HCT116 (cell line): ENCODE measurements at regions not wholly inside any gene's neighbourhood (a gene's known extent, or its start where the extent isn't known, plus 50 kb on each side); places are given as distances from the start of the nearest gene placed in this dataset.

Source experiments
- ATAC-seq: fragments of 200-7000 bp; cut with Tn5 transposase; 2 replicates; pipeline ENCODE4 v1.9.1; 2020; ENCODE audit warnings: mild to moderate bottlenecking, moderate library complexity
- BruUV-seq: library from RNA; stranded (reverse); fragments of 400-500 nt; replicated peaks from 2 replicates; lab custom pipeline; 2021; lab: Mats Ljungman, UMichigan
- CTCF ChIA-PET: fragments of 300-600 bp; sonication (Branson Sonifier 250); formaldehyde crosslinking; loops from one replicate; lab custom pipeline; 2021; ENCODE audit warnings: antibody characterized with exemption; lab: Charles Lee
- POLR2A ChIA-PET: fragments of 300-600, 350-600 bp; sonication (Branson Sonifier 250); formaldehyde crosslinking; loops from one replicate; lab custom pipeline; 2021; ENCODE audit warnings: antibody characterized with exemption; lab: Charles Lee
- RAD21 ChIA-PET, 2 experiments: fragments of 300-600 bp; sonication (Branson Sonifier 250); formaldehyde crosslinking; loops; one replicate each; lab custom pipeline; 2023; ENCODE audit warnings: low total read pairs in 2 of 2; ENCODE audit not compliant: uncharacterized antibody in 2 of 2, unreplicated experiment in 2 of 2, low non-redundant PET in 1 of 2; lab: Charles Lee
- DNase-seq: peaks from one replicate; pipeline ENCODE4 v3.0.0-alpha.2; 2010; ENCODE audit warnings: low read depth, low spot score
- H2AFZ ChIP-seq: fragments of 200-600 bp; shearing (Covaris generic), sonication (generic); 2 replicates; pipeline ENCODE4 v1.6.1; 2017; ENCODE audit warnings: low read depth, mixed run types, mixed read lengths, antibody characterized with exemption, low read length; ENCODE audit not compliant: poor library complexity, severe bottlenecking
- H3K27ac ChIP-seq: 2 replicates; pipeline ENCODE4 v1.5.1; 2012; ENCODE audit warnings: low read depth, low read length
- H3K27me3 ChIP-seq: fragments of 200-600 bp; sonication (generic); 2 replicates; pipeline ENCODE4 v1.6.1; 2016; ENCODE audit warnings: mixed run types, low read length, mixed read lengths; ENCODE audit not compliant: insufficient read depth
- H3K36me3 ChIP-seq, 2 experiments: fragments of 200-500 bp in 1 of 2; fragments of 200-600 bp in 1 of 2; sonication (Bioruptor generic) in 1 of 2; sonication (generic) in 1 of 2; 2 replicates each; pipeline versions ENCODE4 v1.5.1 to v1.6.1; 2014 to 2016; ENCODE audit warnings: low read length in 2 of 2, inconsistent platforms in 1 of 2, mixed read lengths in 1 of 2, mixed run types in 1 of 2; ENCODE audit not compliant: insufficient read depth in 2 of 2, control insufficient read depth in 1 of 2
- H3K4me1 ChIP-seq, 2 experiments: fragments of 200-600 bp in 1 of 2; sonication (generic) in 1 of 2; 2 replicates each; pipeline versions ENCODE4 v1.5.1 to v1.6.1; 2012 to 2017; ENCODE audit warnings: low read length in 2 of 2, inconsistent platforms in 1 of 2, mild to moderate bottlenecking in 1 of 2, mixed read lengths in 1 of 2, mixed run types in 1 of 2, moderate library complexity in 1 of 2; ENCODE audit not compliant: insufficient read depth in 2 of 2, control insufficient read depth in 1 of 2
- H3K4me2 ChIP-seq: fragments of 200-600 bp; sonication (generic); 2 replicates; pipeline ENCODE4 v1.6.1; 2017; ENCODE audit warnings: mixed run types, low read length, mixed read lengths
- H3K4me3 ChIP-seq, 2 experiments: fragments of 200-600 bp in 1 of 2; sonication (generic) in 1 of 2; replicated peaks in 1 of 2; 2 replicates each; pipeline ENCODE4 v1.5.1; 2011 to 2016; ENCODE audit warnings: low read length in 2 of 2, control low read depth in 1 of 2, low read depth in 1 of 2, mild to moderate bottlenecking in 1 of 2, mixed read lengths in 1 of 2, mixed run types in 1 of 2
- H3K79me2 ChIP-seq: fragments of 200-600 bp; sonication (generic); 2 replicates; pipeline ENCODE4 v1.6.1; 2017; ENCODE audit warnings: mild to moderate bottlenecking, mixed run types, low read length, moderate library complexity, mixed read lengths; ENCODE audit not compliant: insufficient read depth
- H3K9ac ChIP-seq: fragments of 200-600 bp; sonication (generic); 2 replicates; pipeline ENCODE4 v1.6.1; 2016; ENCODE audit warnings: low read length, mixed read lengths
- H3K9me2 ChIP-seq: fragments of 200-600 bp; sonication (generic), shearing (Covaris generic); 2 replicates; pipeline ENCODE4 v1.6.1; 2017; ENCODE audit warnings: mixed run types, mild to moderate bottlenecking, moderate library complexity; ENCODE audit not compliant: insufficient read depth
- H3K9me3 ChIP-seq, 2 experiments: fragments of 200-500 bp in 1 of 2; fragments of 200-600 bp in 1 of 2; sonication (Bioruptor generic) in 1 of 2; sonication (generic) in 1 of 2; 2 replicates each; pipeline ENCODE4 v1.6.1; 2014 to 2017; ENCODE audit warnings: low read length in 2 of 2, mixed read lengths in 2 of 2, inconsistent platforms in 1 of 2, low read depth in 1 of 2, mild to moderate bottlenecking in 1 of 2, mixed run types in 1 of 2, moderate library complexity in 1 of 2; ENCODE audit not compliant: control insufficient read depth in 1 of 2, insufficient read depth in 1 of 2
- H4K20me1 ChIP-seq: fragments of 200-600 bp; sonication (generic), shearing (Covaris generic); 2 replicates; pipeline ENCODE4 v1.6.1; 2017; ENCODE audit warnings: mixed run types, mild to moderate bottlenecking, moderate library complexity; ENCODE audit not compliant: insufficient read depth
- CBX3 ChIP-seq: IDR thresholded peaks from 2 replicates; pipeline ENCODE4 v1.6.1; 2012; ENCODE audit warnings: low read depth
- CEBPB ChIP-seq: IDR thresholded peaks from 2 replicates; pipeline ENCODE4 v1.6.1; 2012; ENCODE audit warnings: low read depth
- EGR1 ChIP-seq: IDR thresholded peaks from 2 replicates; pipeline ENCODE4 v1.6.1; 2012; ENCODE audit warnings: low read depth
- EZH2 ChIP-seq: fragments of 200-600 bp; sonication (generic); IDR thresholded peaks from 2 replicates; pipeline ENCODE4 v1.6.1; 2017; ENCODE audit warnings: antibody characterized with exemption, mixed run types
- EZH2phosphoT487 ChIP-seq: fragments of 200-600 bp; IDR thresholded peaks from 2 replicates; pipeline ENCODE4 v1.6.1; 2018; ENCODE audit warnings: antibody characterized with exemption, borderline replicate concordance
- FOSL1 ChIP-seq: IDR thresholded peaks from 2 replicates; pipeline ENCODE4 v1.6.1; 2012; ENCODE audit warnings: low read depth
- JUND ChIP-seq: IDR thresholded peaks from 2 replicates; pipeline ENCODE4 v1.6.1; 2012
- POLR2AphosphoS5 ChIP-seq: IDR thresholded peaks from 2 replicates; pipeline ENCODE4 v1.6.1; 2011; ENCODE audit warnings: mild to moderate bottlenecking, low read depth, low read length, moderate library complexity
- RAD21 ChIP-seq: IDR thresholded peaks from 2 replicates; pipeline ENCODE4 v1.6.1; 2012; ENCODE audit warnings: low read depth, mild to moderate bottlenecking
- SIN3A ChIP-seq: IDR thresholded peaks from 2 replicates; pipeline ENCODE4 v1.6.1; 2012; ENCODE audit warnings: low read depth
- SP1 ChIP-seq: IDR thresholded peaks from 2 replicates; pipeline ENCODE4 v1.6.1; 2012; ENCODE audit warnings: low read depth
- SRF ChIP-seq: IDR thresholded peaks from 2 replicates; pipeline ENCODE4 v1.6.1; 2012; ENCODE audit warnings: low read depth
- YY1 ChIP-seq: IDR thresholded peaks from 2 replicates; pipeline ENCODE4 v1.6.1; 2011; ENCODE audit warnings: low read length, low read depth, moderate library complexity, mild to moderate bottlenecking; ENCODE audit not compliant: insufficient replicate concordance; ENCODE audit errors: extremely low read depth
- ZFX ChIP-seq: fragments of 450-650 bp; IDR thresholded peaks from 2 replicates; pipeline ENCODE4 v1.6.1; 2017
- intact Hi-C: fragments of 100-400 bp; cut with micrococcal nuclease; formaldehyde crosslinking; loops from 2 replicates; pipeline ENCODE4 v1.10.0; 2022
- TF ChIP-seq, protein P1 (sequence below): IDR thresholded peaks from 2 replicates; pipeline ENCODE4 v1.6.1; 2012
- TF ChIP-seq, protein P2 (sequence below): IDR thresholded peaks from 2 replicates; pipeline ENCODE4 v1.6.1; 2011; ENCODE audit warnings: mild to moderate bottlenecking, low read length, moderate library complexity; ENCODE audit not compliant: insufficient replicate concordance; ENCODE audit errors: extremely low read depth
- TF ChIP-seq, protein P3 (sequence below), 3 experiments: fragments of 200-600 bp in 1 of 3; sonication (generic) in 1 of 3; IDR thresholded peaks in 2 of 3; conservative IDR thresholded peaks in 1 of 3; 2 replicates each; pipeline ENCODE4 v1.5.1; 2012 to 2017; ENCODE audit warnings: low read depth in 2 of 3, low read length in 2 of 3, antibody characterized with exemption in 1 of 3, borderline replicate concordance in 1 of 3, control low read depth in 1 of 3, mild to moderate bottlenecking in 1 of 3, mixed read lengths in 1 of 3, mixed run types in 1 of 3, moderate library complexity in 1 of 3; ENCODE audit not compliant: insufficient read depth in 1 of 3
- TF ChIP-seq, protein P4 (sequence below): IDR thresholded peaks from 2 replicates; pipeline ENCODE4 v1.6.1; 2012

DNA sequence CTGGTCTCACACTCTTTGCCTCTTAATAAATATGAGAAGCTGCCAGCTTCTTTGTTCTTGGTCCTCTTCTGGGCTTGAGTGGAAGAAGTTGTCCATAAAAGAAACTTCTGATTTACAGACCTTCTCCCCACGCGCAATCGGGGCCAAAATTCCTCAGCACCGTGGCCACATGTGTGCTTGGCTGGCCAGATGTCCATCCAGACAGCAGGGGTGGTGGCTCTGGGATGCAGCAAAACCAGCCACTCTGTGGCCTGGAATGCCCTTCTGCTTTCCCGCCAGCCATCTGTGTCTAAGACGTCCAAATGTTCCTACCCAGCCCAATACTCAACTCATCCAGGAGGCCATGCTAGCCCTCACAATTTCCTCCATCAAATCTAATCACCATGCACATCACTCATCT is 250.8 kb downstream of the EN1 start (continued):
- TF ChIP-seq, protein P1, sequence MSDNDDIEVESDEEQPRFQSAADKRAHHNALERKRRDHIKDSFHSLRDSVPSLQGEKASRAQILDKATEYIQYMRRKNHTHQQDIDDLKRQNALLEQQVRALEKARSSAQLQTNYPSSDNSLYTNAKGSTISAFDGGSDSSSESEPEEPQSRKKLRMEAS: no peak
- TF ChIP-seq RAD21: no peak
- TF ChIP-seq SRF: no peak
- TF ChIP-seq YY1: no peak
- no peak for TF ChIP-seq SIN3A
- no peak for TF ChIP-seq JUND
- no peak for TF ChIP-seq EGR1
- no peak for TF ChIP-seq CBX3
- TF ChIP-seq FOSL1: no peak
- TF ChIP-seq EZH2phosphoT487: no peak
- TF ChIP-seq CEBPB: no peak
- TF ChIP-seq ZFX: no peak
- TF ChIP-seq, protein P2, sequence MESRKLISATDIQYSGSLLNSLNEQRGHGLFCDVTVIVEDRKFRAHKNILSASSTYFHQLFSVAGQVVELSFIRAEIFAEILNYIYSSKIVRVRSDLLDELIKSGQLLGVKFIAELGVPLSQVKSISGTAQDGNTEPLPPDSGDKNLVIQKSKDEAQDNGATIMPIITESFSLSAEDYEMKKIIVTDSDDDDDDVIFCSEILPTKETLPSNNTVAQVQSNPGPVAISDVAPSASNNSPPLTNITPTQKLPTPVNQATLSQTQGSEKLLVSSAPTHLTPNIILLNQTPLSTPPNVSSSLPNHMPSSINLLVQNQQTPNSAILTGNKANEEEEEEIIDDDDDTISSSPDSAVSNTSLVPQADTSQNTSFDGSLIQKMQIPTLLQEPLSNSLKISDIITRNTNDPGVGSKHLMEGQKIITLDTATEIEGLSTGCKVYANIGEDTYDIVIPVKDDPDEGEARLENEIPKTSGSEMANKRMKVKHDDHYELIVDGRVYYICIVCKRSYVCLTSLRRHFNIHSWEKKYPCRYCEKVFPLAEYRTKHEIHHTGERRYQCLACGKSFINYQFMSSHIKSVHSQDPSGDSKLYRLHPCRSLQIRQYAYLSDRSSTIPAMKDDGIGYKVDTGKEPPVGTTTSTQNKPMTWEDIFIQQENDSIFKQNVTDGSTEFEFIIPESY: no peak
- TF ChIP-seq, all 23 proteins: peak for 0

DNA sequence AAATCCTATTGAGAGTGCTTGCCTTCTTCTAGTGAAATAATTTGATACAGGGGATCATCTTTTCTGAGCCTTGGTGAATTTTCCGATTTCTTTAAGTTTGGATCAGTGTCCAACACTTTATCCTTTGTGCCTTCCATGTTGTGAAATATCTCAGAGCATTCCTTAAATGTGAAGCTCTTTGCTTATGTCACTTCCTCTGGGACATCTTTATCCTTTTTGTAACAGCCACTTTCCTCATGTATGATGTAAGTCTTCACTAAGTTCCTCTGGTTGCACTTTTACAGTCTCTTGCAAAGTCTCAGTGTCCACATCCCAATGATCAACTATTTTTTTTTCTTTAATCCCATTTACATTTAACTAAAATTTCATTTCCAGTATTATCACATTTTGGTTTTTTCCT is 254.2 kb downstream of the EN1 start:
- Histone ChIP-seq H3K4me2 (no peak overlapping the region), H3K9ac (no peak overlapping the region), H3K27me3 (peaks cover 3% of the 10 kb centered on the region; the same call in 1 of the 2 replicates), H2AFZ (no peak overlapping the region), H3K9me3 (no peaks in the 10 kb centered on the region), H4K20me1 (no peaks in the 10 kb centered on the region), H3K9me2 (no peaks in the 10 kb centered on the region), H3K79me2 (no peaks in the 10 kb centered on the region), H3K36me3 (no peaks in the 10 kb centered on the region; a peak in 1 of 4 replicates), H3K4me3 (no peak overlapping the region), H3K27ac (no peak overlapping the region), H3K4me1 (no peaks in the 10 kb centered on the region)
- intact Hi-C loops: no loop called here
- no TSS peak for BruUV-seq
- ChIA-PET CTCF (no interaction called here), RAD21 (no interaction called here), POLR2A (no interaction called here)
- ATAC-seq (no peak), DNase-seq (no peak)
- TF ChIP-seq, protein P3, sequence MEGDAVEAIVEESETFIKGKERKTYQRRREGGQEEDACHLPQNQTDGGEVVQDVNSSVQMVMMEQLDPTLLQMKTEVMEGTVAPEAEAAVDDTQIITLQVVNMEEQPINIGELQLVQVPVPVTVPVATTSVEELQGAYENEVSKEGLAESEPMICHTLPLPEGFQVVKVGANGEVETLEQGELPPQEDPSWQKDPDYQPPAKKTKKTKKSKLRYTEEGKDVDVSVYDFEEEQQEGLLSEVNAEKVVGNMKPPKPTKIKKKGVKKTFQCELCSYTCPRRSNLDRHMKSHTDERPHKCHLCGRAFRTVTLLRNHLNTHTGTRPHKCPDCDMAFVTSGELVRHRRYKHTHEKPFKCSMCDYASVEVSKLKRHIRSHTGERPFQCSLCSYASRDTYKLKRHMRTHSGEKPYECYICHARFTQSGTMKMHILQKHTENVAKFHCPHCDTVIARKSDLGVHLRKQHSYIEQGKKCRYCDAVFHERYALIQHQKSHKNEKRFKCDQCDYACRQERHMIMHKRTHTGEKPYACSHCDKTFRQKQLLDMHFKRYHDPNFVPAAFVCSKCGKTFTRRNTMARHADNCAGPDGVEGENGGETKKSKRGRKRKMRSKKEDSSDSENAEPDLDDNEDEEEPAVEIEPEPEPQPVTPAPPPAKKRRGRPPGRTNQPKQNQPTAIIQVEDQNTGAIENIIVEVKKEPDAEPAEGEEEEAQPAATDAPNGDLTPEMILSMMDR (IDR thresholded peaks at IDR 0.05 in 2 of 3, conservative IDR thresholded peaks at IDR 0.05 in 1 of 3; ENCODE audit: borderline replicate concordance in 1 of 3, insufficient read depth in 1 of 3, low read depth in 2 of 3, low read length in 2 of 3): no peak
- no peak for TF ChIP-seq SP1
- no peak for TF ChIP-seq SRF
- TF ChIP-seq JUND: no peak
- TF ChIP-seq, protein P2: no peak
- TF ChIP-seq, protein P4, sequence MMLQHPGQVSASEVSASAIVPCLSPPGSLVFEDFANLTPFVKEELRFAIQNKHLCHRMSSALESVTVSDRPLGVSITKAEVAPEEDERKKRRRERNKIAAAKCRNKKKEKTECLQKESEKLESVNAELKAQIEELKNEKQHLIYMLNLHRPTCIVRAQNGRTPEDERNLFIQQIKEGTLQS: no peak
- TF ChIP-seq ZFX: no peak
- TF ChIP-seq CBX3: no peak
- no peak for TF ChIP-seq POLR2AphosphoS5
- no peak for TF ChIP-seq FOSL1
- TF ChIP-seq EZH2: no peak
- no peak for TF ChIP-seq SIN3A
- no peak for TF ChIP-seq CEBPB
